Karpas-422 (cell line): ENCODE measurements at regions not wholly inside any gene's neighbourhood (a gene's known extent, or its start where the extent isn't known, plus 50 kb on each side); places are given as distances from the start of the nearest gene placed in this dataset.

Source experiments
- DNase-seq: peaks from one replicate; pipeline ENCODE4 v3.0.0-alpha.2; 2015
- H2AFZ ChIP-seq: fragments of 200-600 bp; sonication (generic); 2 replicates; pipeline ENCODE4 v1.6.1; 2014; ENCODE audit warnings: antibody characterized with exemption, low read length, mixed read lengths
- H3K27ac ChIP-seq: fragments of 200-600 bp; sonication (generic); 2 replicates; pipeline ENCODE4 v1.5.1; 2014; ENCODE audit warnings: mild to moderate bottlenecking, low read length, moderate library complexity
- H3K27me3 ChIP-seq: fragments of 200-600 bp; sonication (generic); 2 replicates; pipeline ENCODE4 v1.6.1; 2014; ENCODE audit warnings: low read length, mixed read lengths
- H3K36me3 ChIP-seq: fragments of 200-600 bp; sonication (generic); 2 replicates; pipeline ENCODE4 v1.6.1; 2014; ENCODE audit warnings: low read length, mixed read lengths; ENCODE audit not compliant: insufficient read depth
- H3K4me1 ChIP-seq: fragments of 200-600 bp; sonication (generic); 2 replicates; pipeline ENCODE4 v1.6.1; 2014; ENCODE audit warnings: mild to moderate bottlenecking, low read length, mixed read lengths
- H3K4me2 ChIP-seq: fragments of 200-600 bp; sonication (generic); 2 replicates; pipeline ENCODE4 v1.6.1; 2014; ENCODE audit warnings: low read length, low read depth, mild to moderate bottlenecking; ENCODE audit not compliant: poor library complexity, severe bottlenecking
- H3K4me3 ChIP-seq: fragments of 200-600 bp; sonication (generic); 2 replicates; pipeline ENCODE4 v1.5.1; 2014; ENCODE audit warnings: mild to moderate bottlenecking, antibody characterized with exemption, low read length, mixed read lengths
- H3K79me2 ChIP-seq: fragments of 200-600 bp; sonication (generic); 2 replicates; pipeline ENCODE4 v1.6.1; 2014; ENCODE audit warnings: mild to moderate bottlenecking, low read length, mixed read lengths
- H3K9ac ChIP-seq: fragments of 200-600 bp; sonication (generic); 2 replicates; pipeline ENCODE4 v1.6.0; 2014; ENCODE audit warnings: low read length
- H3K9me2 ChIP-seq: fragments of 200-600 bp; sonication (generic), shearing (Covaris generic); replicated peaks from 2 replicates; pipeline ENCODE4 v1.6.0; 2014; ENCODE audit warnings: mild to moderate bottlenecking, low read length, moderate library complexity; ENCODE audit not compliant: insufficient read depth
- H3K9me3 ChIP-seq: fragments of 300-700, 200-600 bp; sonication (generic); 2 replicates; pipeline ENCODE4 v1.6.1; 2014; ENCODE audit warnings: low read length, mixed read lengths
- H4K20me1 ChIP-seq: fragments of 200-600 bp; sonication (generic); 2 replicates; pipeline ENCODE4 v1.6.1; 2014; ENCODE audit warnings: mild to moderate bottlenecking, antibody characterized with exemption, low read length, low read depth; ENCODE audit not compliant: insufficient read depth

- DNase-seq = no peak
- H2AFZ ChIP-seq = no peak overlapping the region
- no peaks in the 10 kb centered on the region for H3K9me2 ChIP-seq
- no peak overlapping the region for H3K27ac ChIP-seq
- H3K79me2 ChIP-seq = no peaks in the 10 kb centered on the region
- no peaks in the 10 kb centered on the region for H4K20me1 ChIP-seq
- H3K4me3 ChIP-seq = no peak overlapping the region
- no peaks in the 10 kb centered on the region for H3K36me3 ChIP-seq
- H3K4me2 ChIP-seq = no peak overlapping the region
- no peak overlapping the region for H3K9ac ChIP-seq
- no peaks in the 10 kb centered on the region for H3K4me1 ChIP-seq
- H3K27me3 ChIP-seq = no peaks in the 10 kb centered on the region; the same call in 1 of the 2 replicates
- H3K9me3 ChIP-seq = no peaks in the 10 kb centered on the region
Measured at GRCh38 chr15:53038655-53038941, 248.5 kb upstream of the ONECUT1 start.

DNA sequence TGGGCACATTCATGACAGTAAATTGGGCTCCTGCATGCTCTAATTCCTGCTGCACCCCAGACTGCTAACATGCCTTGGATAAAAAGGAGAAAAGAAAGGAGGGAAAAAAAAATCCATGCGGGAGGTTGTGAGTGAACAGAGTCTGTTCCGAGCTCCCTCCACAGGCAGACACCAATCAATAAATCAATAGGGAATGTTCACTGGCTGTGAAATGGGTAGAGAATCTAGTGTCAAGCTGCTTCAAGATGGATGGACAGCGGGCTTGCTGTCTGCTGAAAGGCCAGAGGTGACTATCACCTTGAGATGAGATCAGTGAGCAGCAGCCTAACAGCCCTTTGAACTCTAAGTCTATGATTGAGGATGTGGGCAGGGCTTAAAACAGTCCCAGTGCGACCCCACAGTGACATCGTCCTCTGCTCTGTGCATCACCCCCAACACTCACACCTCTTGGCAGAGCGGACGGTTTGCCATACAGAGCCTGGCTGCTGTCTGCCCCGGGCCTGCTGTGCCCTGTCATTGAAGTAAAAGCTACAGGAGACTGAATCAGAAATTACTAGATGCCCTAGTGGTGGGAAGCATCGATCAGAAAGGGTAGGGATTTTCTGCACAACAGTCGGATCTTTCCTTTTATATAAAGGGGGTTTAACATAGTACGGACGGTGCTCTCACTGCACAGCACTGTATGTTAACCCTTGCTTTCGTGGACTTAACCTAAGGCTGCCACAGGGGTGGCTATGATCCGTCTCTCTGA lies 247.9 kb upstream of the ONECUT1 start:
- no peak for DNase-seq
- Histone ChIP-seq H3K4me1 (no peaks in the 10 kb centered on the region), H3K9me3 (no peaks in the 10 kb centered on the region), H3K9ac (no peak overlapping the region), H3K36me3 (no peaks in the 10 kb centered on the region), H3K4me3 (no peak overlapping the region), H3K27ac (no peak overlapping the region), H3K9me2 (no peaks in the 10 kb centered on the region), H3K79me2 (no peaks in the 10 kb centered on the region), H4K20me1 (no peaks in the 10 kb centered on the region), H3K4me2 (no peak overlapping the region), H3K27me3 (no peaks in the 10 kb centered on the region; the same call in 1 of the 2 replicates), H2AFZ (no peak overlapping the region)

- no peak overlapping the region for H2AFZ ChIP-seq
- no peak for DNase-seq
- H3K9me3 ChIP-seq = no peaks in the 10 kb centered on the region
- no peak overlapping the region for H3K4me2 ChIP-seq
- no peaks in the 10 kb centered on the region for H4K20me1 ChIP-seq
- no peak overlapping the region for H3K4me3 ChIP-seq
- no peaks in the 10 kb centered on the region for H3K9me2 ChIP-seq
- no peaks in the 10 kb centered on the region for H3K79me2 ChIP-seq
- H3K4me1 ChIP-seq = no peaks in the 10 kb centered on the region
- no peak overlapping the region for H3K27ac ChIP-seq
- no peak overlapping the region for H3K9ac ChIP-seq
- no peaks in the 10 kb centered on the region for H3K36me3 ChIP-seq
- no peaks in the 10 kb centered on the region; the same call in 1 of the 2 replicates for H3K27me3 ChIP-seq
Measured at GRCh38 chr15:53036641-53037040, 246.5 kb upstream of the ONECUT1 start.

DNA sequence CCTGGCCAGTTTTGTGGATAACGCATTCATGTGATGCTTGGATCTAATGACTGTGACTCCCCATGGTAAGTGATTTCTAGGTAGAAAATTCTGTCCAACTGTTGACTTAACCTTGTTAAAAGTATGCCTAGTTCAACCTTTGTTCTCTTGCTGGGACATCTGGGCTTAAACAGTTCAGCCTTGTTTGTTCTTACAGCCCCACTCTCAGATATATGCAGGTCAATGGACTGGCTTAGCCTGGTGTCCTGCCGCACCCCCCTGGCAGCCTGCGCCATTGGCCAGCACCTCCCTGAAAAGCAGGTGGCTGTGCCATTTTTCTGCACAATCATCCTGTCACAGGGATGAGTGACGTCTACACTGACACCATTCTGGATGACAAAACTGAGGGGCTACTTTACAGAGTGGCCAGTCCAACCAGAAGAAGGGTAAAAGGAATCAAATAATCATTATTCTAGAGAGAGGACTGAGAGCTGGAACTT lies 244.7 kb upstream of the ONECUT1 start:
- Histone ChIP-seq H3K36me3 (no peaks in the 10 kb centered on the region), H3K9ac (no peak overlapping the region), H3K27ac (no peak overlapping the region), H3K79me2 (no peaks in the 10 kb centered on the region), H3K9me3 (no peaks in the 10 kb centered on the region), H3K4me3 (no peak overlapping the region), H4K20me1 (no peaks in the 10 kb centered on the region), H3K4me1 (no peaks in the 10 kb centered on the region), H3K4me2 (no peak overlapping the region), H3K9me2 (no peaks in the 10 kb centered on the region), H3K27me3 (no peaks in the 10 kb centered on the region), H2AFZ (no peak overlapping the region)
- no peak for DNase-seq

- Histone ChIP-seq H3K27ac (no peak overlapping the region), H3K9me2 (no peaks in the 10 kb centered on the region), H3K9me3 (no peaks in the 10 kb centered on the region), H3K4me3 (no peak overlapping the region), H3K4me2 (no peak overlapping the region), H3K36me3 (no peaks in the 10 kb centered on the region), H4K20me1 (no peaks in the 10 kb centered on the region), H3K4me1 (no peaks in the 10 kb centered on the region), H3K27me3 (no peaks in the 10 kb centered on the region), H2AFZ (no peak overlapping the region), H3K9ac (no peak overlapping the region), H3K79me2 (no peaks in the 10 kb centered on the region)
- no peak for DNase-seq
Measured at GRCh38 chr15:53033709-53034108, 243.6 kb upstream of the ONECUT1 start.

DNA sequence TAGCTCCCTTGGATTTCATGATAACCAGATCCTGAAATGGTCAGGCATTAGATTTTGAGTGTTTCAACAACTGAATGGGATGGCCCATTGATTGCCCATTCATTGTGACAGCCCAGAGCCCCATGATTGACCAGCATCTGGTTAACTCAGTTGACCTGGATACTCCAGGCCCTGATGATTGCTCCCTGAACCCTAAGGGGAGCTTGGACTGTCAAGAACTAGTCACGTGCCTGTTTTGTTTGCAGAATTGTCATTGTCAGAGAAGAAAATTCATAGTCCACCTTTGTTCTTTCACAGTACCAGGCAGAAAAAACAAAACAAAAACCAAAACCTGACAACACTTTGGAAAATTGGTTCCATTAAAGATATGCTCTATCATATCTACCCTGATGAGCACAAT lies 241.3 kb upstream of the ONECUT1 start:
- no peak overlapping the region for H3K4me2 ChIP-seq
- H3K9ac ChIP-seq = no peak overlapping the region
- DNase-seq = no peak
- H3K4me3 ChIP-seq = no peak overlapping the region
- no peaks in the 10 kb centered on the region for H3K9me2 ChIP-seq
- no peak overlapping the region for H3K27ac ChIP-seq
- no peaks in the 10 kb centered on the region for H4K20me1 ChIP-seq
- H3K27me3 ChIP-seq = no peaks in the 10 kb centered on the region
- H3K79me2 ChIP-seq = no peaks in the 10 kb centered on the region
- H2AFZ ChIP-seq = no peak overlapping the region
- H3K4me1 ChIP-seq = no peaks in the 10 kb centered on the region
- H3K36me3 ChIP-seq = no peaks in the 10 kb centered on the region
- no peaks in the 10 kb centered on the region for H3K9me3 ChIP-seq

DNA sequence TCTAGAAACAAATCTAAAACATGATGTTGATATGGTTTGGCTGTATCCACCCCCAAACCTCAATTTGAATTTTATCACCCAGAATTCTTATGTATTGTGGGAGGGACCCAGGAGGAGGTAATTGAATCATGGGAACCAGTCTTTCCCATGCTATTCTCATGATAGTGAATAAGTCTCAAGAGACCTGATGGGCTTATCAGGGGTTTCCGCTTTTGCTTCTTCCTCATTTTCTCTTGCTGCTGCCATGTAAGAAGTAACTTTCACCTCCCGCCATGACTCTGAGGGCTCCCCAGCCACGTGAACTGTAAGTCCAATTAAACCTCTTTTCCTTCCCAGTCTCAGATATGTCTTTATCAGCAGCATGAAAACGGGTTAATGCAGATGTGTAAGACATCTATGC lies 232.7 kb upstream of the ONECUT1 start:
- DNase-seq = no peak
- Histone ChIP-seq H3K36me3 (no peaks in the 10 kb centered on the region), H3K9ac (no peak overlapping the region), H3K79me2 (no peaks in the 10 kb centered on the region), H4K20me1 (no peaks in the 10 kb centered on the region), H3K4me3 (no peak overlapping the region), H3K4me1 (no peaks in the 10 kb centered on the region), H2AFZ (no peak overlapping the region), H3K9me2 (no peaks in the 10 kb centered on the region), H3K27me3 (no peaks in the 10 kb centered on the region), H3K27ac (no peak overlapping the region), H3K4me2 (no peak overlapping the region), H3K9me3 (no peaks in the 10 kb centered on the region)

GRCh38 chr15:53013329-53013728 lies 223.2 kb upstream of the ONECUT1 start:
- no peaks in the 10 kb centered on the region for H3K36me3 ChIP-seq
- no peaks in the 10 kb centered on the region for H3K79me2 ChIP-seq
- no peaks in the 10 kb centered on the region for H3K9me3 ChIP-seq
- H2AFZ ChIP-seq = no peak overlapping the region
- no peaks in the 10 kb centered on the region for H3K9me2 ChIP-seq
- no peaks in the 10 kb centered on the region for H4K20me1 ChIP-seq
- H3K4me2 ChIP-seq = no peak overlapping the region
- H3K27ac ChIP-seq = no peak overlapping the region
- H3K4me3 ChIP-seq = no peak overlapping the region
- H3K4me1 ChIP-seq = no peaks in the 10 kb centered on the region
- no peak overlapping the region for H3K9ac ChIP-seq
- no peak for DNase-seq
- no peaks in the 10 kb centered on the region for H3K27me3 ChIP-seq
